K562 (cell line): ENCODE measurements at regions not wholly inside any gene's neighbourhood (a gene's known extent, or its start where the extent isn't known, plus 50 kb on each side); places are given as distances from the start of the nearest gene placed in this dataset.
A peak's percentile ranks its signal among the peaks of the same experiment; 100 is the strongest.

Experiments
- CBX5 ChIP-seq: IDR thresholded peaks from 2 replicates; pipeline ENCODE4 v1.6.1; 2014; ENCODE audit warnings: low read depth, borderline replicate concordance
- CHCHD3 ChIP-seq: fragments of 250-450 bp; sonication (Bioruptor Pico); IDR thresholded peaks from 2 replicates; pipeline ENCODE4 v2.1.2; 2022; ENCODE audit warnings: mild to moderate bottlenecking
- EP300 ChIP-seq: IDR thresholded peaks from 2 replicates; pipeline ENCODE4 v1.6.1; 2012; ENCODE audit warnings: low read length, improper control_type of control experiment
- ETS1 ChIP-seq: conservative IDR thresholded peaks from 2 replicates; pipeline ENCODE4 v1.6.1; 2011; ENCODE audit warnings: low read depth, mild to moderate bottlenecking, low read length; ENCODE audit not compliant: control insufficient read depth
- FUS ChIP-seq: fragments of 200-400 bp; formaldehyde crosslinking; optimal IDR thresholded peaks from 2 replicates; pipeline ENCODE3; 2017; ENCODE audit warnings: low read depth, low read length
- HNRNPK ChIP-seq: fragments of 200-400 bp; formaldehyde crosslinking; IDR thresholded peaks from one replicate; pipeline ENCODE4 v1.6.1; 2018; ENCODE audit warnings: mild to moderate bottlenecking, low read depth, low read length; ENCODE audit not compliant: poor library complexity, severe bottlenecking
- LEF1 ChIP-seq: fragments of 450-650 bp; IDR thresholded peaks from 2 replicates; pipeline ENCODE4 v1.6.1; 2016; ENCODE audit warnings: mild to moderate bottlenecking
- POLR3G ChIP-seq: IDR thresholded peaks from 2 replicates; pipeline ENCODE4 v1.6.1; 2011; ENCODE audit not compliant: insufficient read length, insufficient replicate concordance; ENCODE audit errors: extremely low read depth
- RAD21 ChIP-seq, 2 experiments: fragments of 250-450 bp in 1 of 2; fragments of 450-650 bp in 1 of 2; sonication (Bioruptor Pico) in 1 of 2; formaldehyde crosslinking in 1 of 2; IDR thresholded peaks in 1 of 2; conservative IDR thresholded peaks in 1 of 2; 2 replicates each; pipeline versions ENCODE4 v1.4.0 to v1.8.0; 2020 to 2022; ENCODE audit warnings: mild to moderate bottlenecking in 2 of 2, moderate library complexity in 1 of 2
- TCFL5 ChIP-seq: fragments of 250-450 bp; sonication (Bioruptor Pico); conservative IDR thresholded peaks from 2 replicates; pipeline ENCODE4 v1.6.1; 2021; ENCODE audit warnings: mild to moderate bottlenecking, moderate library complexity, matching md5 sums
- U2AF2 ChIP-seq: fragments of 200-400 bp; formaldehyde crosslinking; optimal IDR thresholded peaks from 2 replicates; pipeline ENCODE3; 2017; ENCODE audit warnings: low read depth, mild to moderate bottlenecking, low read length
- ZBTB8A ChIP-seq: fragments of 450-650 bp; IDR thresholded peaks from 2 replicates; pipeline ENCODE4 v1.6.1; 2018; ENCODE audit warnings: mild to moderate bottlenecking, moderate library complexity; ENCODE audit not compliant: partially characterized antibody
- ZC3H8 ChIP-seq: fragments of 450-650 bp; IDR thresholded peaks from 2 replicates; pipeline ENCODE4 v1.6.1; 2017
- ZNF445 ChIP-seq: fragments of 250-450 bp; sonication (Bioruptor Pico); IDR thresholded peaks from 2 replicates; pipeline ENCODE4 v1.4.0; 2020; ENCODE audit warnings: low read depth, mild to moderate bottlenecking, moderate library complexity
- ZNF586 ChIP-seq: fragments of 450-650 bp; formaldehyde crosslinking; conservative IDR thresholded peaks from 2 replicates; pipeline ENCODE4 v1.4.0; 2020; ENCODE audit warnings: mild to moderate bottlenecking, moderate library complexity
- ZNF717 ChIP-seq: fragments of 250-450 bp; sonication (Bioruptor Pico); IDR thresholded peaks from 2 replicates; pipeline ENCODE4 v1.5.0; 2021
- TF ChIP-seq, protein P1 (sequence below): fragments of 250-450 bp; sonication (Bioruptor Pico); IDR thresholded peaks from 2 replicates; pipeline ENCODE4 v1.4.0; 2020; ENCODE audit warnings: mild to moderate bottlenecking
- TF ChIP-seq, protein P2 (sequence below), 2 experiments: fragments of 200-800 bp in 1 of 2; sonication (Bioruptor generic) in 1 of 2; sonication (generic) in 1 of 2; formaldehyde crosslinking in 1 of 2; IDR thresholded peaks in 1 of 2; conservative IDR thresholded peaks in 1 of 2; 2 replicates each; pipeline versions ENCODE4 v1.5.0 to v1.6.1; 2016 to 2020; ENCODE audit warnings: missing compliant biosample characterization in 1 of 2, missing genetic modification characterization in 1 of 2, missing genetic modification reagents in 1 of 2
- TF ChIP-seq, protein P3 (sequence below): IDR thresholded peaks from 2 replicates; pipeline ENCODE4 v1.6.1; 2011; ENCODE audit warnings: borderline replicate concordance, low read depth, mild to moderate bottlenecking, moderate library complexity, low read length; ENCODE audit not compliant: insufficient read depth, poor library complexity, severe bottlenecking
- TF ChIP-seq, protein P4 (sequence below): fragments of 450-650 bp; formaldehyde crosslinking; IDR thresholded peaks from 2 replicates; pipeline ENCODE4 v1.4.0; 2022; ENCODE audit warnings: mild to moderate bottlenecking, moderate library complexity

DNA sequence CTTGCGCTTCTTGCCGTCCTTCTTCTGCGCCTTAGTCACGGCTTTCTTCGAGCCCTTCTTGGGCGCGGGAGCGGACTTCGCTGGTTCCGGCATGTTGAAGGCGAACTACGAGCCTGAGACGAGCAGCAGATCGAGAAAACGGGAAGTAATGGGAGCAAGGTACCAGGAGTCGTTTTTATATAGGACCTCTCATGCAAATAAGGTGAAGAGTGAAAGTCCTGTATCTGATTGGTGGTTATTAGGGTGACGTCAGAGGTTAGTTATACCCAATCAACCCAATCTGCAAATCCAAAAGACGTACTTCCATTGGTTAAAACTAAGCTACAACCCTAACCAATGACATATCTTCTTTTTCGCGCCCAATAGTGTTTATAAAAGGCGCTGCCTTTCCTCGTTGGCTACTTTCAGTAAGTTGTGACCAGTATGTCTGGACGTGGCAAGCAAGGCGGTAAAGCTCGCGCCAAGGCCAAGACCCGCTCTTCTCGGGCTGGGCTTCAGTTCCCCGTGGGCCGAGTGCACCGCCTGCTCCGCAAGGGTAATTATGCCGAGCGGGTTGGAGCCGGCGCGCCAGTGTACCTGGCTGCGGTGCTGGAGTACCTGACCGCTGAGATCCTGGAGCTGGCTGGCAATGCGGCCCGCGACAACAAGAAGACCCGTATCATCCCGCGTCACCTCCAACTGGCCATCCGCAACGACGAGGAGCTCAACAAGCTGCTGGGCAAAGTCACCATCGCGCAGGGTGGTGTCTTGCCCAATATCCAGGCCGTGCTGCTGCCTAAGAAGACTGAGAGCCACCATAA, 100.6 kb upstream of the PRSS16 start (continued):
- TF ChIP-seq, protein P1, sequence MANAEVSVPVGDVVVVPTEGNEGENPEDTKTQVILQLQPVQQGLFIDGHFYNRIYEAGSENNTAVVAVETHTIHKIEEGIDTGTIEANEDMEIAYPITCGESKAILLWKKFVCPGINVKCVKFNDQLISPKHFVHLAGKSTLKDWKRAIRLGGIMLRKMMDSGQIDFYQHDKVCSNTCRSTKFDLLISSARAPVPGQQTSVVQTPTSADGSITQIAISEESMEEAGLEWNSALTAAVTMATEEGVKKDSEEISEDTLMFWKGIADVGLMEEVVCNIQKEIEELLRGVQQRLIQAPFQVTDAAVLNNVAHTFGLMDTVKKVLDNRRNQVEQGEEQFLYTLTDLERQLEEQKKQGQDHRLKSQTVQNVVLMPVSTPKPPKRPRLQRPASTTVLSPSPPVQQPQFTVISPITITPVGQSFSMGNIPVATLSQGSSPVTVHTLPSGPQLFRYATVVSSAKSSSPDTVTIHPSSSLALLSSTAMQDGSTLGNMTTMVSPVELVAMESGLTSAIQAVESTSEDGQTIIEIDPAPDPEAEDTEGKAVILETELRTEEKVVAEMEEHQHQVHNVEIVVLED (CRISPR knock-in tag) = no peak
- TF ChIP-seq ZBTB8A = no peak
- no peak for TF ChIP-seq CBX5
- TF ChIP-seq EP300 = no peak; the same call in 1 of the 2 replicates
- TF ChIP-seq ZNF717 (CRISPR knock-in tag) = no peak
- peak; percentile 95; the same call in 1 of the 2 replicates for TF ChIP-seq ETS1
- no peak; the same call in 1 of the 2 replicates for TF ChIP-seq LEF1
- no peak for TF ChIP-seq ZNF586 (CRISPR knock-in tag)
- TF ChIP-seq RAD21 (CRISPR knock-in tag; conservative IDR thresholded peaks at IDR 0.05 in 1 of 2, IDR thresholded peaks at IDR 0.05 in 1 of 2) = no peak; a peak in 1 of 4 replicates
- TF ChIP-seq, protein P2, sequence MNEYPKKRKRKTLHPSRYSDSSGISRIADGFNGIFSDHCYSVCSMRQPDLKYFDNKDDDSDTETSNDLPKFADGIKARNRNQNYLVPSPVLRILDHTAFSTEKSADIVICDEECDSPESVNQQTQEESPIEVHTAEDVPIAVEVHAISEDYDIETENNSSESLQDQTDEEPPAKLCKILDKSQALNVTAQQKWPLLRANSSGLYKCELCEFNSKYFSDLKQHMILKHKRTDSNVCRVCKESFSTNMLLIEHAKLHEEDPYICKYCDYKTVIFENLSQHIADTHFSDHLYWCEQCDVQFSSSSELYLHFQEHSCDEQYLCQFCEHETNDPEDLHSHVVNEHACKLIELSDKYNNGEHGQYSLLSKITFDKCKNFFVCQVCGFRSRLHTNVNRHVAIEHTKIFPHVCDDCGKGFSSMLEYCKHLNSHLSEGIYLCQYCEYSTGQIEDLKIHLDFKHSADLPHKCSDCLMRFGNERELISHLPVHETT (CRISPR knock-in tag; conservative IDR thresholded peaks at IDR 0.05 in 1 of 2, IDR thresholded peaks at IDR 0.05 in 1 of 2) = peak in 1 of 2 experiments; percentile 83; a peak in 2 of 4 replicates
- TF ChIP-seq FUS = peak; percentile 26
- TF ChIP-seq, protein P3, sequence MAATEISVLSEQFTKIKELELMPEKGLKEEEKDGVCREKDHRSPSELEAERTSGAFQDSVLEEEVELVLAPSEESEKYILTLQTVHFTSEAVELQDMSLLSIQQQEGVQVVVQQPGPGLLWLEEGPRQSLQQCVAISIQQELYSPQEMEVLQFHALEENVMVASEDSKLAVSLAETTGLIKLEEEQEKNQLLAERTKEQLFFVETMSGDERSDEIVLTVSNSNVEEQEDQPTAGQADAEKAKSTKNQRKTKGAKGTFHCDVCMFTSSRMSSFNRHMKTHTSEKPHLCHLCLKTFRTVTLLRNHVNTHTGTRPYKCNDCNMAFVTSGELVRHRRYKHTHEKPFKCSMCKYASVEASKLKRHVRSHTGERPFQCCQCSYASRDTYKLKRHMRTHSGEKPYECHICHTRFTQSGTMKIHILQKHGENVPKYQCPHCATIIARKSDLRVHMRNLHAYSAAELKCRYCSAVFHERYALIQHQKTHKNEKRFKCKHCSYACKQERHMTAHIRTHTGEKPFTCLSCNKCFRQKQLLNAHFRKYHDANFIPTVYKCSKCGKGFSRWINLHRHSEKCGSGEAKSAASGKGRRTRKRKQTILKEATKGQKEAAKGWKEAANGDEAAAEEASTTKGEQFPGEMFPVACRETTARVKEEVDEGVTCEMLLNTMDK = no peak
- TF ChIP-seq ZC3H8 = peak; percentile 68; the same call in 1 of the 2 replicates
- no peak for TF ChIP-seq HNRNPK
- no peak for TF ChIP-seq U2AF2
- TF ChIP-seq, protein P4, sequence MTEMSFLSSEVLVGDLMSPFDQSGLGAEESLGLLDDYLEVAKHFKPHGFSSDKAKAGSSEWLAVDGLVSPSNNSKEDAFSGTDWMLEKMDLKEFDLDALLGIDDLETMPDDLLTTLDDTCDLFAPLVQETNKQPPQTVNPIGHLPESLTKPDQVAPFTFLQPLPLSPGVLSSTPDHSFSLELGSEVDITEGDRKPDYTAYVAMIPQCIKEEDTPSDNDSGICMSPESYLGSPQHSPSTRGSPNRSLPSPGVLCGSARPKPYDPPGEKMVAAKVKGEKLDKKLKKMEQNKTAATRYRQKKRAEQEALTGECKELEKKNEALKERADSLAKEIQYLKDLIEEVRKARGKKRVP (CRISPR knock-in tag) = peak; percentile 78
- TF ChIP-seq TCFL5 (CRISPR knock-in tag) = no peak
- TF ChIP-seq CHCHD3 = peak; percentile 91
- no peak for TF ChIP-seq ZNF445
- TF ChIP-seq POLR3G = no peak
